Glutamatergic neuron (in vitro differentiated cells): ENCODE measurements at regions not wholly inside any gene's neighbourhood (a gene's known extent, or its start where the extent isn't known, plus 50 kb on each side); places are given as distances from the start of the nearest gene placed in this dataset.

ENCODE experiments used
- DNase-seq: peaks from one replicate; pipeline ENCODE4 v3.0.0; 2022
- H3K27ac Mint-ChIP-seq: one replicate; pipeline ENCODE4 v1.8.0; 2020; ENCODE audit warnings: mild to moderate bottlenecking, mixed read lengths, inconsistent platforms; ENCODE audit not compliant: unreplicated experiment
- H3K27me3 Mint-ChIP-seq: one replicate; pipeline ENCODE4 v1.8.0; 2020; ENCODE audit warnings: mild to moderate bottlenecking, moderate library complexity, mixed read lengths, inconsistent platforms; ENCODE audit not compliant: unreplicated experiment
- H3K36me3 Mint-ChIP-seq: one replicate; pipeline ENCODE4 v1.8.0; 2020; ENCODE audit warnings: mild to moderate bottlenecking, mixed read lengths, inconsistent platforms; ENCODE audit not compliant: unreplicated experiment
- H3K4me1 Mint-ChIP-seq: one replicate; pipeline ENCODE4 v1.8.0; 2020; ENCODE audit warnings: mild to moderate bottlenecking, low read depth, mixed read lengths, inconsistent platforms; ENCODE audit not compliant: unreplicated experiment
- H3K4me3 Mint-ChIP-seq: one replicate; pipeline ENCODE4 v1.8.0; 2020; ENCODE audit warnings: mild to moderate bottlenecking, mixed read lengths, inconsistent platforms; ENCODE audit not compliant: unreplicated experiment
- H3K9me3 Mint-ChIP-seq: one replicate; pipeline ENCODE4 v1.8.0; 2020; ENCODE audit warnings: mild to moderate bottlenecking, moderate library complexity, mixed read lengths, inconsistent platforms; ENCODE audit not compliant: unreplicated experiment
- TF ChIP-seq, protein P1 (sequence below): fragments of 200-600 bp; sonication (generic); IDR thresholded peaks from one replicate; pipeline ENCODE4 v1.5.0; 2021; ENCODE audit not compliant: partially characterized antibody, unreplicated experiment

DNA sequence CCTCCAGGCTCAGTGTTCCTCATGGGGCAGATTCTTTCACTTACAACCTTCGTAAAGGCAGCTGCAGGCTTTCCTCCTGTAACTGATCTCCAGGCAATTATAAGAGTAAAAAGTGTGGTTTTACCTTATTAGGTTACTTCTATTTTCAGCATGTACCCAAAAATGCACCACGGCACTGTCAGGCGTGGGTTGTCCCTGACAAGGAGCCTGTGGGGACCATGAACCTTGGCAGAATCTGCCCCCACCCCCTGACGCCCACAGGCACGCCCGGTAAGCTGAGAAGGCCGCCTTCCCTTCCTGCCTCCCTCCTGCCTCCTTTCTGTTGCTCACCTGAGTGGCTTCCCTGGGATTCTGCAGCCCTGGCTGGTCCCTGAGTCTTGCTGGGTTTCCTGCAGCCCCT, 1383.3 kb downstream of the TBC1D22A start:
- H3K4me3 Mint-ChIP-seq, result no peak overlapping the region

DNA sequence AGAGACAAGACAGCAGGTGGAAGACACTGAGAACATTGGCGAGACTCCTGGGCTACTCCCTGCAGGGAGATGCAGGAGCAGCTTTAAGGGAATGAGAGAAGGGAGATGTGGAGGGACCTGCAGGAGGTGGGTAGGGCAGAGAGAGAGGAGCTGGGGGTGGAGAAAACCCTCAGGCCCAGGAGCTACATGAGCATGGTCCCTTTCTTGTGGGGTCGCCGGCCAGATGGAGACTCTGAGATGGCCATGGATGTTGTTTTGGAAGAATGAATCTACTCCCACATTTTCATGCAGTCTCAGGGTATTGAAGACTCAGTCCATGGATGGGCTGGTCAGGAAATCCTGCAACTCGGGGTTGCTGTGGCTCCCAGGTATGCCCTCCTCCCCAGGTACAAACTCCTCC, 1381.9 kb downstream of the TBC1D22A start:
- Mint-ChIP-seq H3K27ac (no peak overlapping the region), H3K27me3 (peaks cover 17% of the 10 kb centered on the region), H3K36me3 (peaks cover 19% of the 10 kb centered on the region), H3K4me1 (peaks cover 4% of the 10 kb centered on the region), H3K9me3 (peaks cover 20% of the 10 kb centered on the region), H3K4me3 (no peak overlapping the region)
- DNase-seq, result no peak
- TF ChIP-seq, protein P1, sequence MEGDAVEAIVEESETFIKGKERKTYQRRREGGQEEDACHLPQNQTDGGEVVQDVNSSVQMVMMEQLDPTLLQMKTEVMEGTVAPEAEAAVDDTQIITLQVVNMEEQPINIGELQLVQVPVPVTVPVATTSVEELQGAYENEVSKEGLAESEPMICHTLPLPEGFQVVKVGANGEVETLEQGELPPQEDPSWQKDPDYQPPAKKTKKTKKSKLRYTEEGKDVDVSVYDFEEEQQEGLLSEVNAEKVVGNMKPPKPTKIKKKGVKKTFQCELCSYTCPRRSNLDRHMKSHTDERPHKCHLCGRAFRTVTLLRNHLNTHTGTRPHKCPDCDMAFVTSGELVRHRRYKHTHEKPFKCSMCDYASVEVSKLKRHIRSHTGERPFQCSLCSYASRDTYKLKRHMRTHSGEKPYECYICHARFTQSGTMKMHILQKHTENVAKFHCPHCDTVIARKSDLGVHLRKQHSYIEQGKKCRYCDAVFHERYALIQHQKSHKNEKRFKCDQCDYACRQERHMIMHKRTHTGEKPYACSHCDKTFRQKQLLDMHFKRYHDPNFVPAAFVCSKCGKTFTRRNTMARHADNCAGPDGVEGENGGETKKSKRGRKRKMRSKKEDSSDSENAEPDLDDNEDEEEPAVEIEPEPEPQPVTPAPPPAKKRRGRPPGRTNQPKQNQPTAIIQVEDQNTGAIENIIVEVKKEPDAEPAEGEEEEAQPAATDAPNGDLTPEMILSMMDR, result no peak

More for the DNA sequence above, 1383.3 kb downstream of the TBC1D22A start:
- no peak for DNase-seq
- Mint-ChIP-seq H3K27ac (no peak overlapping the region), H3K4me1 (peaks cover 4% of the 10 kb centered on the region), H3K9me3 (peaks cover 19% of the 10 kb centered on the region), H3K36me3 (peaks cover 19% of the 10 kb centered on the region), H3K27me3 (peaks cover 17% of the 10 kb centered on the region)
- TF ChIP-seq, protein P1, result no peak

DNA sequence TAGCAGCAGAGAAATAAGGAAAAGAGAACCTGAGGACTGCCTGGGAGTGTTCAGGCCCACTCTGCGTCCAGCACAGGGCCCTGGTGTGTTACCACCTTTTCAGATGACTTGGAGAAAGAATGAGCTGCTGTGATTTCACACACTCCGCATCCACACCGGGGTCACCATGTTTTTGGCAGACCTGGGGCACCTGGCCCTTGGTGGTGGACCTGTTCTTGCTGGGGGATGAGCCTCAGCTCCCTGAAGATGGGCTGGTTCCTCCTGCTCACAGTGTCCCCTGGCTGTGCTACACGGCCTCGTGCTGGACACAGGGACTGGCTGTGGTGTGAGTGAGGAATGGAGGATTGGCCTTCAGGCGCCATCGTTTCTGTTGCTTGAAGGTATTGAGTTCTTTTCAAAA, 1381.4 kb downstream of the TBC1D22A start:
- Mint-ChIP-seq H3K9me3 (peaks cover 20% of the 10 kb centered on the region), H3K27me3 (peaks cover 17% of the 10 kb centered on the region), H3K4me3 (no peak overlapping the region), H3K4me1 (peaks cover 4% of the 10 kb centered on the region), H3K27ac (no peak overlapping the region), H3K36me3 (peaks cover 19% of the 10 kb centered on the region)
- TF ChIP-seq, protein P1, result no peak
- no peak for DNase-seq

DNA sequence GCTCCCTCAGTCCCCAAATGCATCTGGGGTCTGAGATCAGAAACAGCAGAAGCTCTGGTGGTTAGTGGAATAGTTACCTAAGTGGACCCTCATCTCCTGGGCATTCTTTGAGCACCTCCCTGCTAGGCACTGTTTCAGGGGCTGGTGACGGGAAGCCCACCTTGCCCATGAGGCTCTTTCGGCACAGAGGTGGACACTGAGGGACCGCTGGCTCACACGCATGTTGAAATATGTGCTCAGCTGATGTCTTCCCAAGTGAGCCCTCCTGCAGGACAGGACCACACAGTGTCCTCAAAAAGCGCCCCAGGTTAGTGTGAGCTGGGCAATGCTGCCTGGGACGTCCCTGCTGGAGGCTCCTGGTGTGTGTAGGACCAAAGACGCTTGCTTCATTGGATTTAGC, 1379.9 kb downstream of the TBC1D22A start:
- Mint-ChIP-seq H3K27me3 (peaks cover 15% of the 10 kb centered on the region), H3K9me3 (peaks cover 22% of the 10 kb centered on the region), H3K27ac (no peak overlapping the region), H3K4me3 (no peak overlapping the region), H3K36me3 (peaks cover 19% of the 10 kb centered on the region), H3K4me1 (peaks cover 4% of the 10 kb centered on the region)
- no peak for DNase-seq
- TF ChIP-seq, protein P1, result no peak

DNA sequence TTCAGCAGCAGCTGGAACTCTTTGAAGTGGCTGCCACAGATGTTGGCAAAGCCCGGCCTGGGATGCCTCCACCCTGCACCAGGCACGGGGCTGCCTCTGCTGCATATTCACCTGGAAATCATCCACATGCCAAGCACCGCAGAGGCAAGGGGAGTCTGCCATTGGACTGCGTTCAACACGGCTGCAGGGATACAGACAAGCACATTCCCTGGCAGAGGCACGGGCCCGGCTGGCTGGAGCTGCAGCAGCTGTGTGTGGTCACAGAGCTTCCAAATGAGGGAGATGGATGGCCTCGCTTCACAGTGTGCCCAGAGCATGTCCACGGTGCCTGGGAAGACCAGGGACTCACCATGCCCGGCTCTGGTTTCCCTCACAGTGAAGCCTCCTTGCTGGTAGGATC, 1378.9 kb downstream of the TBC1D22A start:
- DNase-seq, result no peak
- TF ChIP-seq, protein P1, result no peak
- H3K36me3 Mint-ChIP-seq, result peaks cover 16% of the 10 kb centered on the region
- H3K9me3 Mint-ChIP-seq, result peaks cover 16% of the 10 kb centered on the region
- no peak overlapping the region for H3K27ac Mint-ChIP-seq
- H3K4me1 Mint-ChIP-seq, result no peaks in the 10 kb centered on the region
- peaks cover 11% of the 10 kb centered on the region for H3K27me3 Mint-ChIP-seq
- no peak overlapping the region for H3K4me3 Mint-ChIP-seq
